Activated CD8-positive, alpha-beta memory T cell treated with anti-CD3 and anti-CD28 coated beads, Interleukin-2, amount 10 ng/mL, durations not matched to agents 7 days and 5 days (primary cell): ENCODE measurements at regions not wholly inside any gene's neighbourhood (a gene's known extent, or its start where the extent isn't known, plus 50 kb on each side); places are given as distances from the start of the nearest gene placed in this dataset.
"Not testable (repeated sequence)": the region's sequence is repeated elsewhere in the genome, so short reads cannot be mapped to it uniquely, and the experiment has no call there.

Source experiments
- ATAC-seq: fragments of 150-1000 bp; cut with Tn5 transposase; one replicate; pipeline ENCODE4 v1.10.0; 2021; ENCODE audit warnings: moderate library complexity
- CTCF ChIA-PET: fragments of 350-600 bp; sonication (Branson Sonifier 250); formaldehyde crosslinking; loops from one replicate; lab custom pipeline; 2021; ENCODE audit warnings: antibody characterized with exemption; lab: Charles Lee
- DNase-seq: peaks from one replicate; pipeline ENCODE4 v3.0.0-alpha.2; 2020
- H3K27ac Mint-ChIP-seq: one replicate; pipeline ENCODE4 v1.8.0; 2021; ENCODE audit warnings: mild to moderate bottlenecking, mixed read lengths
- H3K27me3 Mint-ChIP-seq: one replicate; pipeline ENCODE4 v1.8.0; 2021; ENCODE audit warnings: mixed read lengths
- H3K36me3 Mint-ChIP-seq: one replicate; pipeline ENCODE4 v1.8.0; 2021; ENCODE audit warnings: mild to moderate bottlenecking, mixed read lengths
- H3K4me1 Mint-ChIP-seq: one replicate; pipeline ENCODE4 v1.8.0; 2021; ENCODE audit warnings: mixed read lengths
- H3K4me3 Mint-ChIP-seq: one replicate; pipeline ENCODE4 v1.8.0; 2021; ENCODE audit warnings: mild to moderate bottlenecking, moderate library complexity, mixed read lengths
- H3K9me3 Mint-ChIP-seq: one replicate; pipeline ENCODE4 v1.8.0; 2022; ENCODE audit warnings: low read depth, mixed read lengths

DNA sequence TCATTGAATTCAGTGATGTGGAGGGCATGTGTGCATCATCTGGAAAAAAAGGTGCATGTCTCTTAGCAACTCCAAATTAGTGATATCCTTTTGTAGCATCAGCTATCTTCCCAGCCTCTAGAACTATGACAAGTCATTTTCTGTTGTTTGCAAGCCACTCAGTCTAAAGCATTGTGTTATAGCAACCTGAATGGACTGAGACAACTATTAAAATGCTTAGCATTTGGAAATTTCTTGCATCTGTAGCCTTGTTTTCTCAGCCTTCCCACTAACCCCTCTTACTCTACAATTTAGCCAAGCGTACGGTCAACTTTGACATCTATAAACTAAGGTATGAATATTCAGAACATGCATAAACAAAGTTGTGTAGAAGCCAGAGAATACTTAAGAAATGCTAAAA is 777.1 kb upstream of the CDH18 start:
- H3K36me3 Mint-ChIP-seq, H3K4me3 Mint-ChIP-seq, H3K27ac Mint-ChIP-seq, H3K4me1 Mint-ChIP-seq, DNase-seq, ATAC-seq, H3K9me3 Mint-ChIP-seq, H3K27me3 Mint-ChIP-seq, CTCF ChIA-PET: not testable (repeated sequence)

GRCh38 chr5:20759459-20759858 is 771.5 kb upstream of the CDH18 start:
- CTCF ChIA-PET, H3K9me3 Mint-ChIP-seq, H3K36me3 Mint-ChIP-seq, H3K4me1 Mint-ChIP-seq, ATAC-seq, DNase-seq, H3K4me3 Mint-ChIP-seq, H3K27me3 Mint-ChIP-seq, H3K27ac Mint-ChIP-seq: not testable (repeated sequence)

GRCh38 chr5:20752179-20752578 is 764.2 kb upstream of the CDH18 start:
- H3K4me3 Mint-ChIP-seq, CTCF ChIA-PET, H3K36me3 Mint-ChIP-seq, H3K9me3 Mint-ChIP-seq, H3K27ac Mint-ChIP-seq, H3K4me1 Mint-ChIP-seq, DNase-seq, H3K27me3 Mint-ChIP-seq, ATAC-seq: not testable (repeated sequence)

DNA sequence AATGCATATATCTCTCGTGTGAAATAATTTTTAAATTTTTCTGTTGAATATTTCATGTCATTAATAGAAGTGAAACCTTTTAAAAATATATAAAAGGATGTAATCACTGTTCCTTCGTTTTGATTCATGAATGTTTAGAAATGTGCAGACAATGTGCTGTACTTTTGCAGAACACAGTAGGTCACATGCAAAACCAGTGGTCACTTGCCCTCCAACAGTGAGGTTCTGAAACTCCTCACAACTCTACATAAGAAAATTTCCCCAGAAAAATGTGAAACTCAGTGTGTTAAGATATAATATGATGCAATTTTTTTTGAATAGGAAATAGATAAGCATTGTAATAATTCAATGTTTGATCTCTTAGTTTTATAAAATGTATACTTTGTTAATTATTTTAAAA is 747.7 kb upstream of the CDH18 start:
- H3K9me3 Mint-ChIP-seq, H3K4me1 Mint-ChIP-seq, H3K36me3 Mint-ChIP-seq, H3K27me3 Mint-ChIP-seq, ATAC-seq, CTCF ChIA-PET, H3K4me3 Mint-ChIP-seq, H3K27ac Mint-ChIP-seq, DNase-seq: not testable (repeated sequence)

DNA sequence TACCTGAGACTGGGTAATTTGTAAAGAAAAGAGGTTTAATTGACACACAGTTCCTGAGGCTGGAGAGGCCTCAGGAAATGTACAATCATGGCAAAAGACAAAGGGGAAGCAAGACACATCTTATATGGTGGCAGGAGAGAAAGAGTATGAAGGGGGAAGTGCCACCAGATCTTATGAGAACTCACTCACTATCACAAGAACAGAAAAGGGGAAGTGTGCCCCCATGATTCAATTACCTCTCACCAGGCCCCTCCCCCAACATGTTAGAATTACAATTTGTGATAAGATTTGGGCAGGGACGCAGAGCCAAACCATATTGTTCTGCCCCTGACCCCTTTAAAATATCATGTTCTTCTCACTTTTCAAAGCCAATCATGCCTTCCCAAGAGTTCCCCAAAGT is 744.2 kb upstream of the CDH18 start:
- DNase-seq, ATAC-seq, H3K27ac Mint-ChIP-seq, H3K27me3 Mint-ChIP-seq, H3K9me3 Mint-ChIP-seq, H3K36me3 Mint-ChIP-seq, H3K4me3 Mint-ChIP-seq, H3K4me1 Mint-ChIP-seq, CTCF ChIA-PET: not testable (repeated sequence)

DNA sequence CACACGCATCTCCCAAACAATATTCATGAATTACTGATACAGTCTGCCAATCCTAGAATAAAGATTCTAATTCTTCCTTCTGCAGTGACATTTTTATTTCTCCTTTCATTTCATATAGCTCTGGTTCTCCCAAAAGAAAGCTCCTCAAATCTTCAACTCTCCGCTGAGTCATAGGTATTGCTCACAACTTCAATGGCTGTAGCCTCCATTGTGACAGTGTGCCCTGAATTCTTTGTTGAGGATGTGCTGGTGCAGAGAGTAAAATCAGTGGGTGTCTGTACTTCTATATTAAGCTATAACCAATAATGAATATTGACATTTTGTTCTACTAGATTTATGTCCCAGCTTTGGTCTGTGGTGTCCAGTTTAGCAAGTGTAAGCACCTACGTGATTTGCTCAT is 733.3 kb upstream of the CDH18 start:
- CTCF ChIA-PET, H3K27me3 Mint-ChIP-seq, H3K4me1 Mint-ChIP-seq, H3K27ac Mint-ChIP-seq, ATAC-seq, H3K36me3 Mint-ChIP-seq, H3K4me3 Mint-ChIP-seq, H3K9me3 Mint-ChIP-seq, DNase-seq: not testable (repeated sequence)

DNA sequence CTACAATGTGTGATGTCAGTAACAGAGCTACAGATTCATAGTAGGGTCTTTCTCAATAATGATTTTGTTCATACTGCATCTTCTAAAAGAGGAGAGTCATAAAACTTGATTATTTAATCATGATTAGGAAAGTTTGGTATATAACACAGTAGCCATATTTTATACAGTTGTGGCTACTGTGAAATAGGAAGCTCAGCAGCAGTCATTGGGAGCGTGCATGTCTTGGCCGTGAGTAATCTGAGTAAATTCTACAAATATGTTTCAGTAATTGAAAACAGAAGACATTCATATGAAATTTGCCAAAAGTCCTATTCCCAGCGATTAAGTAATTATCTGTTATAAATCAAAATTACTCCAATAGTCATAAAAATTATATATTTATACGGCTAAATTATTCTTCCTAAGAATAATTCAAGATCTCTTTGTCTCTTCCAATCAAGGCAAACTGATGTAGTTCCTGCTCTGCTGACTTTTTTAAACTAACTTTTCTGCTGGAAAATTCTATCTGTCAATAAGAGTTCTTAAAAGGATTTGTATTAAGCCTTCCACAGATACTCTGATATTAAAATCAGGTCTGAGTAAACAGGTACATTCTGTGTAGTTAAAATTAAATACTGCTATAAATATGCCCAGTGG is 723.6 kb upstream of the CDH18 start:
- H3K9me3 Mint-ChIP-seq, H3K4me1 Mint-ChIP-seq, H3K4me3 Mint-ChIP-seq, DNase-seq, ATAC-seq, CTCF ChIA-PET, H3K36me3 Mint-ChIP-seq, H3K27ac Mint-ChIP-seq, H3K27me3 Mint-ChIP-seq: not testable (repeated sequence)

DNA sequence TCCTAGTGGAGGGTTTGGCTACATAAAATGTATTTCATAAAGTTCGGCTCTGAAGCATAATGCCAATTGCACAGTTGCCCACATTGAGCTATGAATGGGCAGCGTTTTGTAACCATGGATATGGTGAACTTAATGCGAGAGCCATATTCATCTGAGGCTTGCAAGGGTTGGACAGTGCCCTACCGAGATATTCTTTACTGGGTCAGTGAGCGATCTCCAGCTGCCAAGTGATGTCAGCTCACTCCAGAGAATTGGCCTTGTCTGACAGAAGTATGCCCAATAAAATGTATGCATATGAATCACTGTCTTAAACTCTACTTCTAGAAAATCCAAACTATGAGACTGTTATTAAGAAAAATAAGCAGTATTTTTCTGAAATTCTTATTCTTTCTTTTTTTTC is 719.6 kb upstream of the CDH18 start:
- H3K27ac Mint-ChIP-seq, ATAC-seq, H3K9me3 Mint-ChIP-seq, DNase-seq, H3K4me1 Mint-ChIP-seq, H3K36me3 Mint-ChIP-seq, H3K27me3 Mint-ChIP-seq, CTCF ChIA-PET, H3K4me3 Mint-ChIP-seq: not testable (repeated sequence)

- H3K36me3 Mint-ChIP-seq = no peaks in the 10 kb centered on the region
- H3K4me1 Mint-ChIP-seq = no peaks in the 10 kb centered on the region
Observed at GRCh38 chr5:20694121-20694520, 706.1 kb upstream of the CDH18 start.

DNA sequence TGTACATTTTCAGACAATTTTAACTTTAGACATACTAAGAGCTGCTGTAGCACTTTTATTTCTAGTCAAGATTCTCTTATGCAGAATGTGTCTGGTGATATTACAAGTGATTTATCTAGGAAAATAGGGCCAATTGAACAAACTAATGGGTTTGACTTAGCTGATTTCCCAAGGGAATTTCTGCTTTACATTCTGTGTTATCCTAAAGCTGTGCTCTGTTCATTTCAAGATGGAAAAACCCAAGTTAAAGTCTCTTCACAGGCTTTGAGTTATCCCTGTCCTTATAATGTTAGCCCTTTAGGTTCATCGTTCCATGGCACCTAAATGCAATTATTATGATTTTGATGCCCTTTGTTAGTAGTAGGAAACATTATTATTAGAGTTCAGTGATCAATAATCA is 704.9 kb upstream of the CDH18 start:
- Mint-ChIP-seq H3K27me3 (no peaks in the 10 kb centered on the region), H3K27ac (no peak overlapping the region), H3K4me1 (no peaks in the 10 kb centered on the region), H3K4me3 (no peak overlapping the region), H3K9me3 (peaks cover 7% of the 10 kb centered on the region), H3K36me3 (no peaks in the 10 kb centered on the region)
- CTCF ChIA-PET = no interaction called here
- no peak for DNase-seq
- ATAC-seq = no peak

More at GRCh38 chr5:20694121-20694520, 706.1 kb upstream of the CDH18 start:
- Mint-ChIP-seq H3K9me3 (peaks cover 3% of the 10 kb centered on the region), H3K27ac (no peak overlapping the region), H3K27me3 (no peaks in the 10 kb centered on the region), H3K4me3 (no peak overlapping the region)
- CTCF ChIA-PET = no interaction called here
- DNase-seq = no peak
- ATAC-seq = no peak

- no peaks in the 10 kb centered on the region for H3K27me3 Mint-ChIP-seq
- H3K9me3 Mint-ChIP-seq = peaks cover 2% of the 10 kb centered on the region
- no peaks in the 10 kb centered on the region for H3K4me1 Mint-ChIP-seq
- H3K27ac Mint-ChIP-seq = no peak overlapping the region
- H3K4me3 Mint-ChIP-seq = no peak overlapping the region
- H3K36me3 Mint-ChIP-seq = no peaks in the 10 kb centered on the region
- ATAC-seq = no peak
- no peak for DNase-seq
- CTCF ChIA-PET = no interaction called here
Observed at GRCh38 chr5:20683241-20683940, 695.4 kb upstream of the CDH18 start.

- ATAC-seq = no peak
- H3K4me1 Mint-ChIP-seq = no peaks in the 10 kb centered on the region
- H3K27me3 Mint-ChIP-seq = no peaks in the 10 kb centered on the region
- CTCF ChIA-PET = no interaction called here
- peaks cover 4% of the 10 kb centered on the region for H3K9me3 Mint-ChIP-seq
- no peak for DNase-seq
- no peak overlapping the region for H3K4me3 Mint-ChIP-seq
- H3K27ac Mint-ChIP-seq = no peak overlapping the region
- no peaks in the 10 kb centered on the region for H3K36me3 Mint-ChIP-seq
Observed at GRCh38 chr5:20680718-20681302, 692.8 kb upstream of the CDH18 start.

DNA sequence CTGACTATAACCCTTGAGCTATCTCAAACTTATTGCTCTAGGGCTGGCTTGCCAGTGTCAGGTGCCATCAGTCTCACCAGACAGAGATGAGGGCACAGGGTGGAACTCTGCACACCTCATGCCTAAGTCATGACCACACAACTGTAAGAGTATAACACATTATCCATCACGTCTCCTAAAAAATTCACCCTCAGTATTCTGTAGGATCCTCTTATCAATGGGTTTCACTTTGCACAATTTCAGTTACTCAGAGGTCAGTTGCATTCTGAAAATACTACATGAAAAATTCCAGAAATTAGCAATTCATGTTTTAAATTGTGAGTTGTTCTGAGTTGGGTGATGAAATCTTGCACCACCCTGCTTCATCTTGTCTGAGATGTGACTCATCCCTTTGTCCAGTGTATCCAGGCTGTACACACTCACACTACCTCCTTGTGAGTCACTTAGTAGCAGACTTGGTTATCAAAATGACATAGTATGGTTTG is 690.9 kb upstream of the CDH18 start:
- peaks cover 3% of the 10 kb centered on the region for H3K9me3 Mint-ChIP-seq
- H3K27ac Mint-ChIP-seq = peak overlapping the region; percentile 40
- ATAC-seq (no peak), DNase-seq (no peak)
- H3K4me3 Mint-ChIP-seq = no peak overlapping the region
- no peaks in the 10 kb centered on the region for H3K4me1 Mint-ChIP-seq
- CTCF ChIA-PET = no interaction called here
- H3K27me3 Mint-ChIP-seq = no peaks in the 10 kb centered on the region
- H3K36me3 Mint-ChIP-seq = no peaks in the 10 kb centered on the region

- Mint-ChIP-seq H3K4me1 (no peaks in the 10 kb centered on the region), H3K36me3 (no peaks in the 10 kb centered on the region), H3K27ac (no peak overlapping the region), H3K4me3 (no peak overlapping the region), H3K27me3 (no peaks in the 10 kb centered on the region), H3K9me3 (peaks cover 3% of the 10 kb centered on the region)
- CTCF ChIA-PET = no interaction called here
- DNase-seq (no peak), ATAC-seq (no peak)
Observed at GRCh38 chr5:20678386-20678785, 690.4 kb upstream of the CDH18 start.
